IPS-18a (cell line): ENCODE measurements at regions not wholly inside any gene's neighbourhood (a gene's known extent, or its start where the extent isn't known, plus 50 kb on each side); places are given as distances from the start of the nearest gene placed in this dataset.
"Not testable (repeated sequence)": the region's sequence is repeated elsewhere in the genome, so short reads cannot be mapped to it uniquely, and the experiment has no call there.

Experiments used
- H3K27ac ChIP-seq: one replicate; pipeline ENCODE4 v1.5.1; 2013; ENCODE audit warnings: low read length
- H3K27me3 ChIP-seq: one replicate; pipeline ENCODE4 v1.6.1; 2013; ENCODE audit warnings: mild to moderate bottlenecking, low read length; ENCODE audit not compliant: control insufficient read depth, insufficient read depth
- H3K36me3 ChIP-seq: one replicate; pipeline ENCODE4 v1.6.1; 2013; ENCODE audit warnings: low read depth, low read length; ENCODE audit not compliant: control insufficient read depth
- H3K4me1 ChIP-seq: one replicate; pipeline ENCODE4 v1.6.1; 2013; ENCODE audit warnings: low read depth, low read length; ENCODE audit not compliant: control insufficient read depth
- H3K4me3 ChIP-seq: one replicate; pipeline ENCODE4 v1.5.1; 2013; ENCODE audit warnings: low read length
- H3K9ac ChIP-seq: one replicate; pipeline ENCODE4 v1.6.1; 2013; ENCODE audit warnings: mild to moderate bottlenecking, low read length, moderate library complexity
- H3K9me3 ChIP-seq: one replicate; pipeline ENCODE4 v1.6.1; 2013; ENCODE audit warnings: low read depth, low read length; ENCODE audit not compliant: control insufficient read depth

GRCh38 chr13:50290186-50290585 is 274.9 kb downstream of the KCNRG start:
- no peaks in the 10 kb centered on the region for H3K27me3 ChIP-seq
- no peaks in the 10 kb centered on the region for H3K9me3 ChIP-seq
- no peak overlapping the region for H3K9ac ChIP-seq

GRCh38 chr13:50291611-50292010 is 276.4 kb downstream of the KCNRG start:
- H3K4me1 ChIP-seq = no peaks in the 10 kb centered on the region
- H3K9me3 ChIP-seq = no peaks in the 10 kb centered on the region
- no peak overlapping the region for H3K9ac ChIP-seq
- no peaks in the 10 kb centered on the region for H3K27me3 ChIP-seq
- H3K36me3 ChIP-seq = no peaks in the 10 kb centered on the region
- no peak overlapping the region for H3K4me3 ChIP-seq
- no peak overlapping the region for H3K27ac ChIP-seq

More at GRCh38 chr13:50290186-50290585, 274.9 kb downstream of the KCNRG start:
- Histone ChIP-seq H3K4me3 (no peak overlapping the region), H3K36me3 (no peaks in the 10 kb centered on the region), H3K4me1 (no peaks in the 10 kb centered on the region), H3K27ac (no peak overlapping the region)

GRCh38 chr13:50292081-50292480 is 276.8 kb downstream of the KCNRG start:
- no peaks in the 10 kb centered on the region for H3K27me3 ChIP-seq
- H3K27ac ChIP-seq = no peak overlapping the region
- H3K9me3 ChIP-seq = no peaks in the 10 kb centered on the region
- no peaks in the 10 kb centered on the region for H3K4me1 ChIP-seq
- H3K4me3 ChIP-seq = no peak overlapping the region
- no peak overlapping the region for H3K9ac ChIP-seq
- no peaks in the 10 kb centered on the region for H3K36me3 ChIP-seq

GRCh38 chr13:50294425-50294824 is 279.2 kb downstream of the KCNRG start:
- H3K4me1 ChIP-seq, H3K9ac ChIP-seq, H3K27ac ChIP-seq, H3K27me3 ChIP-seq, H3K36me3 ChIP-seq, H3K4me3 ChIP-seq, H3K9me3 ChIP-seq: not testable (repeated sequence)

GRCh38 chr13:50299546-50300249 is 284.5 kb downstream of the KCNRG start:
- Histone ChIP-seq H3K4me1 (no peaks in the 10 kb centered on the region), H3K27me3 (no peaks in the 10 kb centered on the region), H3K9me3 (no peaks in the 10 kb centered on the region), H3K27ac (no peak overlapping the region), H3K9ac (no peak overlapping the region), H3K4me3 (no peak overlapping the region), H3K36me3 (no peaks in the 10 kb centered on the region)

- Histone ChIP-seq H3K9me3 (no peaks in the 10 kb centered on the region), H3K4me3 (no peak overlapping the region), H3K4me1 (no peaks in the 10 kb centered on the region), H3K36me3 (no peaks in the 10 kb centered on the region), H3K9ac (no peak overlapping the region), H3K27me3 (no peaks in the 10 kb centered on the region), H3K27ac (no peak overlapping the region)
Measured at GRCh38 chr13:50303963-50304721, 288.9 kb downstream of the KCNRG start.

GRCh38 chr13:50306156-50306555 is 290.9 kb downstream of the KCNRG start:
- no peaks in the 10 kb centered on the region for H3K9me3 ChIP-seq
- no peak overlapping the region for H3K4me3 ChIP-seq
- H3K27ac ChIP-seq = no peak overlapping the region
- peaks cover 7% of the 10 kb centered on the region for H3K4me1 ChIP-seq
- no peaks in the 10 kb centered on the region for H3K36me3 ChIP-seq
- no peak overlapping the region for H3K9ac ChIP-seq
- H3K27me3 ChIP-seq = no peaks in the 10 kb centered on the region

GRCh38 chr13:50309318-50309717 is 294.1 kb downstream of the KCNRG start:
- no peaks in the 10 kb centered on the region for H3K9me3 ChIP-seq
- H3K27me3 ChIP-seq = no peaks in the 10 kb centered on the region
- no peak overlapping the region for H3K4me3 ChIP-seq
- peaks cover 7% of the 10 kb centered on the region for H3K4me1 ChIP-seq
- H3K36me3 ChIP-seq = no peaks in the 10 kb centered on the region
- no peak overlapping the region for H3K27ac ChIP-seq
- H3K9ac ChIP-seq = no peak overlapping the region

GRCh38 chr13:50309882-50310594 is 294.8 kb downstream of the KCNRG start:
- Histone ChIP-seq H3K27me3 (no peaks in the 10 kb centered on the region), H3K36me3 (no peaks in the 10 kb centered on the region), H3K4me1 (peaks cover 7% of the 10 kb centered on the region), H3K4me3 (no peak overlapping the region), H3K27ac (no peak overlapping the region), H3K9me3 (no peaks in the 10 kb centered on the region), H3K9ac (no peak overlapping the region)

GRCh38 chr13:50310734-50311133 is 295.5 kb downstream of the KCNRG start:
- no peak overlapping the region for H3K27ac ChIP-seq
- H3K27me3 ChIP-seq = no peaks in the 10 kb centered on the region
- no peaks in the 10 kb centered on the region for H3K9me3 ChIP-seq
- no peaks in the 10 kb centered on the region for H3K36me3 ChIP-seq
- no peak overlapping the region for H3K9ac ChIP-seq
- H3K4me3 ChIP-seq = no peak overlapping the region
- H3K4me1 ChIP-seq = peaks cover 7% of the 10 kb centered on the region

- H3K4me1 ChIP-seq = no peaks in the 10 kb centered on the region
- no peaks in the 10 kb centered on the region for H3K9me3 ChIP-seq
- no peaks in the 10 kb centered on the region for H3K27me3 ChIP-seq
- H3K4me3 ChIP-seq = no peak overlapping the region
- H3K36me3 ChIP-seq = no peaks in the 10 kb centered on the region
- H3K9ac ChIP-seq = no peak overlapping the region
- no peak overlapping the region for H3K27ac ChIP-seq
Measured at GRCh38 chr13:50318887-50319286, 303.6 kb downstream of the KCNRG start.
